ENCODE measurements at regions not wholly inside any gene's neighbourhood (a gene's known extent, or its start where the extent isn't known, plus 50 kb on each side); places are given as distances from the start of the nearest gene placed in this dataset.

- H3K27me3 ChIP-seq (replicated peaks in 1 of 4; ENCODE audit: control insufficient read depth in 3 of 4, extremely low read depth in 1 of 4, insufficient read depth in 3 of 4, low read length in 3 of 4) = no peaks in the 10 kb centered on the region
- FAIRE-seq (no peak), DNase-seq (ENCODE audit: low read depth in 1 of 2, low spot score in 2 of 2) (no peak)
- no peak overlapping the region for H3K4ac ChIP-seq (replicated peaks; ENCODE audit: insufficient read length, low read depth, low read length)
- CTCF ChIA-PET (ENCODE audit: partially characterized antibody) = no interaction called here
- no peaks in the 10 kb centered on the region for H3K23me2 ChIP-seq (ENCODE audit: low read depth, low read length)
- no peak overlapping the region for H3K27ac ChIP-seq (ENCODE audit: low read depth, low read length)
- POLR2A ChIA-PET (ENCODE audit: partially characterized antibody) = no interaction called here
- no peak overlapping the region for H4K8ac ChIP-seq (ENCODE audit: extremely low read depth, insufficient read depth, low read length)
- H2BK20ac ChIP-seq (ENCODE audit: low read length) = no peak overlapping the region
- no peaks in the 10 kb centered on the region for H4K20me1 ChIP-seq (replicated peaks in 1 of 2; ENCODE audit: control insufficient read depth in 1 of 2, insufficient read depth in 2 of 2, low read length in 2 of 2)
- no peaks in the 10 kb centered on the region for H3K36me3 ChIP-seq (ENCODE audit: control insufficient read depth in 2 of 4, insufficient read depth in 4 of 4, low read length in 3 of 4)
- no peaks in the 10 kb centered on the region for H3K4me1 ChIP-seq (replicated peaks in 1 of 4; ENCODE audit: control insufficient read depth in 3 of 4, insufficient read depth in 4 of 4, low read length in 3 of 4)
- no peak overlapping the region for H3K4me2 ChIP-seq (ENCODE audit: insufficient read depth in 1 of 2, low read depth in 2 of 2, low read length in 2 of 2)
- H2BK5ac ChIP-seq (ENCODE audit: low read depth, low read length) = no peak overlapping the region
- H4K91ac ChIP-seq (replicated peaks; ENCODE audit: insufficient read length, low read length) = no peak overlapping the region
- H3K9me3 ChIP-seq (ENCODE audit: insufficient read depth in 2 of 2, low read depth in 1 of 2, low read length in 1 of 2) = no peaks in the 10 kb centered on the region
- no peak overlapping the region for H2BK120ac ChIP-seq (replicated peaks; ENCODE audit: low read depth, low read length)
- H3K79me2 ChIP-seq (ENCODE audit: control insufficient read depth in 1 of 2, insufficient read depth in 2 of 2, low read length in 2 of 2) = no peaks in the 10 kb centered on the region
- H2BK12ac ChIP-seq (ENCODE audit: low read depth, low read length) = no peak overlapping the region
- no peaks in the 10 kb centered on the region for H3K79me1 ChIP-seq (ENCODE audit: low read depth, low read length)
- no peak overlapping the region for H3K56ac ChIP-seq (replicated peaks; ENCODE audit: insufficient read length, low read depth, low read length)
- H3K23ac ChIP-seq (ENCODE audit: insufficient read length) = no peak overlapping the region
- H3K14ac ChIP-seq (ENCODE audit: insufficient read length) = no peak overlapping the region
- H3K4me3 ChIP-seq (ENCODE audit: extremely low read depth in 1 of 4, insufficient read depth in 2 of 4, low read depth in 3 of 4, low read length in 4 of 4) = no peak overlapping the region
- no peak overlapping the region for H2AK5ac ChIP-seq (ENCODE audit: low read depth, low read length)
- H2BK15ac ChIP-seq (ENCODE audit: low read length) = no peak overlapping the region
- 34% methylated on average over 3 of the region's 3 CpGs; no CpG with 5 or more reads in 1 of the 2 experiments for WGBS, 2 experiments (ENCODE audit: extremely low coverage in 1 of 2, insufficient coverage in 1 of 2, insufficient read length in 1 of 2, insufficient replicate concordance in 2 of 2, low coverage in 1 of 2, low lambda C conversion rate in 2 of 2, missing lambda C conversion rate in 1 of 2)
- no peak overlapping the region for H3K9ac ChIP-seq (replicated peaks in 1 of 4; ENCODE audit: extremely low read depth in 1 of 4, low read depth in 3 of 4, low read length in 3 of 4)
- no peak for TF ChIP-seq CEBPB (IDR thresholded peaks at IDR 0.05; ENCODE audit: low read depth, low read length)
- TF ChIP-seq HDAC6 (IDR thresholded peaks at IDR 0.05; ENCODE audit: low read depth, low read length) = no peak
- no peak for TF ChIP-seq HDAC2 (IDR thresholded peaks at IDR 0.05; ENCODE audit: borderline replicate concordance in 1 of 2, low read depth in 2 of 2, low read length in 2 of 2)
- TF ChIP-seq SIRT6 (IDR thresholded peaks at IDR 0.05; ENCODE audit: low read length) = no peak
- no peak for TF ChIP-seq GTF2F1 (IDR thresholded peaks at IDR 0.05; ENCODE audit: borderline replicate concordance, low read depth, low read length)
- no peak for TF ChIP-seq EGR1 (IDR thresholded peaks at IDR 0.05; ENCODE audit: borderline replicate concordance, low read depth, low read length)
- TF ChIP-seq EP300 (IDR thresholded peaks at IDR 0.05; ENCODE audit: borderline replicate concordance in 1 of 2, low read depth in 2 of 2, low read length in 2 of 2) = no peak
- H4K5ac ChIP-seq (ENCODE audit: insufficient read length, low read depth, low read length) = no peak overlapping the region
- H2AFZ ChIP-seq (ENCODE audit: low read length) = no peak overlapping the region
- no peak overlapping the region for H3K18ac ChIP-seq (ENCODE audit: extremely low read depth, low read length)
These were observed 495.9 kb upstream of the NAALADL2 start for GRCh38 chr3:174363256-174363655.
